OCI-LY7 (cell line): ENCODE measurements at regions not wholly inside any gene's neighbourhood (a gene's known extent, or its start where the extent isn't known, plus 50 kb on each side); places are given as distances from the start of the nearest gene placed in this dataset.

ENCODE experiments used
- BruUV-seq: library from RNA; stranded (reverse); fragments of 400-500 nt; replicated peaks from 2 replicates; lab custom pipeline; 2021; lab: Mats Ljungman, UMichigan
- CTCF ChIA-PET: fragments of 300-600 bp; sonication (Branson Sonifier 250); formaldehyde crosslinking; loops from one replicate; lab custom pipeline; 2022; ENCODE audit warnings: antibody characterized with exemption; ENCODE audit not compliant: unreplicated experiment; lab: Charles Lee
- POLR2A ChIA-PET: fragments of 300-600 bp; sonication (Branson Sonifier 250); formaldehyde crosslinking; loops from one replicate; lab custom pipeline; 2022; ENCODE audit warnings: antibody characterized with exemption; lab: Charles Lee
- DNase-seq: peaks from one replicate; pipeline ENCODE4 v3.0.0-alpha.2; 2015; ENCODE audit warnings: low spot score
- H2AFZ ChIP-seq: fragments of 200-600 bp; sonication (generic), shearing (Covaris generic); 2 replicates; pipeline ENCODE4 v1.6.1; 2014; ENCODE audit warnings: mild to moderate bottlenecking, antibody characterized with exemption, low read length, moderate library complexity
- H3K27ac ChIP-seq: fragments of 200-600 bp; sonication (generic); 2 replicates; pipeline ENCODE4 v1.5.1; 2014; ENCODE audit warnings: mixed run types, low read depth, mild to moderate bottlenecking, moderate library complexity, low read length, inconsistent platforms; ENCODE audit not compliant: poor library complexity, severe bottlenecking
- H3K36me3 ChIP-seq: fragments of 200-600 bp; sonication (generic); 2 replicates; pipeline ENCODE4 v1.6.1; 2014; ENCODE audit warnings: mild to moderate bottlenecking, antibody characterized with exemption, low read length, moderate library complexity, mixed read lengths; ENCODE audit not compliant: insufficient read depth
- H3K4me1 ChIP-seq: fragments of 200-600 bp; sonication (generic); 2 replicates; pipeline ENCODE4 v1.5.1; 2014; ENCODE audit warnings: mild to moderate bottlenecking, low read length; ENCODE audit not compliant: insufficient read depth, poor library complexity, severe bottlenecking
- H3K4me2 ChIP-seq: fragments of 200-600 bp; sonication (generic); 2 replicates; pipeline ENCODE4 v1.6.1; 2014; ENCODE audit warnings: mild to moderate bottlenecking, low read length
- H3K4me3 ChIP-seq: fragments of 200-600 bp; sonication (generic); 2 replicates; pipeline ENCODE4 v1.5.1; 2014; ENCODE audit warnings: mild to moderate bottlenecking, low read depth, low read length; ENCODE audit not compliant: poor library complexity, severe bottlenecking
- H3K79me2 ChIP-seq: fragments of 200-600 bp; sonication (generic); 2 replicates; pipeline ENCODE4 v1.6.1; 2016; ENCODE audit warnings: low read depth, mild to moderate bottlenecking, low read length, moderate library complexity, mixed read lengths; ENCODE audit not compliant: insufficient read depth
- H3K9me2 ChIP-seq: fragments of 200-600 bp; sonication (generic); 2 replicates; pipeline ENCODE4 v1.6.1; 2016; ENCODE audit warnings: mild to moderate bottlenecking, low read length, mixed read lengths; ENCODE audit not compliant: insufficient read depth
- H3K9me3 ChIP-seq: fragments of 200-600 bp; sonication (generic); 2 replicates; pipeline ENCODE4 v1.6.1; 2014; ENCODE audit warnings: mild to moderate bottlenecking, mixed run types, low read length, mixed read lengths
- H4K20me1 ChIP-seq: fragments of 200-600 bp; sonication (generic); 2 replicates; pipeline ENCODE4 v1.6.1; 2014; ENCODE audit warnings: mild to moderate bottlenecking, antibody characterized with exemption, low read length, moderate library complexity, mixed read lengths; ENCODE audit not compliant: insufficient read depth
- CTCF ChIP-seq: fragments of 200-600 bp; sonication (generic); conservative IDR thresholded peaks from 2 replicates; pipeline ENCODE4 v1.5.1; 2014; ENCODE audit warnings: mild to moderate bottlenecking, antibody characterized with exemption, low read length, moderate library complexity, mixed read lengths
- EZH2phosphoT487 ChIP-seq: fragments of 200-600 bp; sonication (generic); IDR thresholded peaks from 2 replicates; pipeline ENCODE4 v1.6.1; 2018; ENCODE audit warnings: low read depth, borderline replicate concordance, mild to moderate bottlenecking, mixed run types, antibody characterized with exemption, low read length, moderate library complexity, mixed read lengths
- intact Hi-C: fragments of 100-400 bp; cut with micrococcal nuclease; formaldehyde crosslinking; loops from one replicate; pipeline ENCODE4 v1.10.0; 2022; ENCODE audit not compliant: unreplicated experiment

- intact Hi-C loops, result no loop called here
- ChIA-PET POLR2A (interaction anchor here (0.6 kb wide), 1 partner anchor 455 kb away, joined by 3 read pairs; no protein-coding TSS in a partner anchor), CTCF (no interaction called here)
Observed at GRCh38 chr5:75922480-75922879, 160.7 kb upstream of the SV2C start.

GRCh38 chr5:75921011-75921410 lies 162.2 kb upstream of the SV2C start:
- H2AFZ ChIP-seq, result no peak overlapping the region
- H3K4me2 ChIP-seq, result no peak overlapping the region
- no peaks in the 10 kb centered on the region for H3K9me2 ChIP-seq
- no peak overlapping the region for H3K27ac ChIP-seq
- H3K4me1 ChIP-seq, result no peaks in the 10 kb centered on the region
- H3K9me3 ChIP-seq, result no peaks in the 10 kb centered on the region
- intact Hi-C loops, result no loop called here
- POLR2A ChIA-PET, result no interaction called here
- no peak for DNase-seq
- no peak overlapping the region for H3K4me3 ChIP-seq
- BruUV-seq, result no TSS peak
- CTCF ChIA-PET, result no interaction called here
- H3K36me3 ChIP-seq, result no peaks in the 10 kb centered on the region
- no peaks in the 10 kb centered on the region for H3K79me2 ChIP-seq
- H4K20me1 ChIP-seq, result no peaks in the 10 kb centered on the region
- TF ChIP-seq CTCF, result no peak
- no peak for TF ChIP-seq EZH2phosphoT487

More at GRCh38 chr5:75922480-75922879, 160.7 kb upstream of the SV2C start:
- H3K79me2 ChIP-seq, result no peaks in the 10 kb centered on the region
- no peaks in the 10 kb centered on the region for H3K36me3 ChIP-seq
- H4K20me1 ChIP-seq, result no peaks in the 10 kb centered on the region
- H3K9me3 ChIP-seq, result no peaks in the 10 kb centered on the region
- no peaks in the 10 kb centered on the region for H3K9me2 ChIP-seq
- TF ChIP-seq CTCF (no peak), EZH2phosphoT487 (no peak)
- no peak overlapping the region for H3K4me2 ChIP-seq
- H3K4me1 ChIP-seq, result no peaks in the 10 kb centered on the region
- no peak overlapping the region for H3K4me3 ChIP-seq
- H3K27ac ChIP-seq, result no peak overlapping the region
- DNase-seq, result no peak
- H2AFZ ChIP-seq, result no peak overlapping the region
- BruUV-seq, result no TSS peak

- POLR2A ChIA-PET, result interaction anchor here (0.6 kb wide), 1 partner anchor 188 kb away, joined by 6 read pairs; no protein-coding TSS in a partner anchor
- Histone ChIP-seq H3K79me2 (no peaks in the 10 kb centered on the region), H3K4me3 (no peak overlapping the region), H3K27ac (no peak overlapping the region), H4K20me1 (no peaks in the 10 kb centered on the region), H3K4me1 (no peaks in the 10 kb centered on the region), H3K9me2 (no peaks in the 10 kb centered on the region), H3K9me3 (no peaks in the 10 kb centered on the region), H3K36me3 (no peaks in the 10 kb centered on the region), H3K4me2 (no peak overlapping the region), H2AFZ (no peak overlapping the region)
- intact Hi-C loops, result no loop called here
- TF ChIP-seq CTCF (no peak), EZH2phosphoT487 (no peak)
- no TSS peak for BruUV-seq
- DNase-seq, result no peak
- CTCF ChIA-PET, result no interaction called here
Observed at GRCh38 chr5:75916144-75916543, 167.0 kb upstream of the SV2C start.
